ENCODE measurements at regions not wholly inside any gene's neighbourhood (a gene's known extent, or its start where the extent isn't known, plus 50 kb on each side); places are given as distances from the start of the nearest gene placed in this dataset.

- no peak for DNase-seq
These were observed 382.1 kb upstream of the TBL1XR1 start for GRCh38 chr3:177579419-177579818.

DNA sequence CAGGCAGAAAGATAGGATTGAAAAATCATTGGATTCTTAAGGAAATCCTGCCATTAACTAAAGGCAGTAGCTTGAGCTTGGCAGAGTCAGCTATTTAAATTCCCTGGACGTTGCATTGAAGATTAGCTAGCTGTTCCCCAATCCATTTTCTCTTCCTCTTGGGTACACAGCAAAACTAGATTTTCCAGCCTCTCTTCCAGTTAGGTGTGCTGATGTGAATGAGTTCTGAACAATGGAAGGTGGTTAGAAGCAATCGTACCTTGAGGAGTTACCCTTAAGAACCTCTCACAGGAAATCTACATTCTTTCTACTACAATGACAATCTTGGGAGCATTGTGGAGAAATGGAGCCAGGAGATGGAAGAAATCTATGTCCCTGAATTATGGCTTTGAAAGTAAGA lies 383.2 kb upstream of the TBL1XR1 start:
- DNase-seq, result no peak

DNA sequence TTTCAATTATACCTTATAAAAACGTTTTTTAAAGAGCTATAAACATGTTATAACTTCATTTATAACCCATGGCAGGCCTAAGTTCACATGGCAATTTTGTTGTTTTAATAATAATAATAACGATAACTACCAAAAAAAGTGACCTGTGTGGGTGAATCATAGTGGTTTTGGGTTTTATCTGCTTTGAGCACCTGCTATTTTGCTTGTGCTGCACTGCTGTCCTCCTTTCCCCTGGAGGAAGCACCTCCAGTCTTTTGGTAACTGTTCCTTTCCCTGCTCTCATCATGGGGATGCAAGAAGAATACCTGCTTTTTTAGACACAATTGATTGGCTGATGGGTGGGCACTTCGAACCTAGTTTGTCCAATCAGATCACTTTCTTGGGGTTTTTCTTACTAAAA lies 388.0 kb upstream of the TBL1XR1 start:
- no peak for DNase-seq

DNA sequence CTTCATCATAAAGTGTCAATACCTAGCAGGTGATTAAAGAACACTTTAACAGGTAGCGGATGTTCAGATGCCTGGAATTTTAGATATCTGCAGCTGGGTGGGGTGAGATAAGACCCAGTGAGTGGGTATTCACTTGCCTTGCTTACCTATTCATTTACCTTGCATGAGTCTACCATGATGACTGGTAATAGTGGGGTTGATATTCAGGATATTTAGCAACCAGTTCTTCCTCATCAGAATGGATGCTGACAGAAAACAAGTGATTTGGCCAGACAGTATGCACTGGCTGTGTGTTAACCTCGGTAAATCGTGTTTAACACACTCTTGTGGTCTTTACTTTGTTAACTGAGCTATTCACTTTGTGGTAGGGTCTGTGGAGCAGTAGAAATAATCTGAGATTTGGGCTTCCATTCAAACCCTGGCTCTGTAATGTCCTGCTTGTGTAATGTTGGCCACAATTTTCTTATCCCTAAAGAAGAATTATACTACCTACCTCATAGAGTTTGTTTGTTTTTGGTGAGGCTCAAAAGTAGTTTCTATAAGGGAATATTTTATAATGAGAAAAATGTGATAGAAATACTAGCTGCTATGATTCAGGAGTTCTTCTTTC lies 391.9 kb upstream of the TBL1XR1 start:
- DNase-seq, result peak; percentile 65

- DNase-seq, result peak; percentile 98
These were observed 392.7 kb upstream of the TBL1XR1 start for GRCh38 chr3:177589911-177590381.

DNA sequence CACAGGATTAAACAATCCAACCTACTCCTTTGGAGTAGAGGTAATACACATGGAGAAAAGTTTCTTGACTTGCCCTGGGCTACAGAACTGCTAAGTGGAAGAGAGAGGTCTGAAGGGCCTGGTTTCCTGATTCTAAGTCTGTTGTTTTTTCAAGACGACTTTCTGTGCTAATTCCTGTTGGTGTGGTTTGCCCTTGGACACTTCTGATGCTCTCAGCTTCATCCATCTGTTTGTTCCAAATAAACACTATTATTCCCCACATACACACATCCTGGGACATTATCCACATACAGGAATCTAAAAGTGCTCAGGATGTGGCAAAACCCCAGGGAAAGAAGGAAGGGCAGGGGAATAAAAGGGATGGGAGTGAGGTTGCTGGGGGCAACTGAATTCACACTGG lies 393.5 kb upstream of the TBL1XR1 start:
- no peak for DNase-seq

DNA sequence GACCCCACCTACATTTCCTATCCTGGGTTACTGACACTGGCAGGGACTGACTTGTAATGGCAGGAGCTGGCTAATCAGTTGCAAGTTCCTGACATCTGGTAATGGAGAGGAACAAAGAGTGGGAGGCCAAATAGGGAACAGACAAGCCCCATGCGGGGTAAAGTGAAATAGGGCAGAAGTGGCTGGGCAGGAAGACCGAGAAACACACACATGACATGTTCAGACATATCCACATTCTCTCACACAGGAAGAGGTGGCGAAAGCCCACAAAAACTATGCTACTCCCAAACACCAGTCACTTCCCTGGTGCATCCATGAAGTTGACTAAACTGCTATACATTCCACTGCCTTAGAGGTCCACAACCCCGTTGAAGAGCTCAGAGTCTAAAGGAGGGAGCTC lies 394.1 kb upstream of the TBL1XR1 start:
- DNase-seq, result peak; percentile 63

DNA sequence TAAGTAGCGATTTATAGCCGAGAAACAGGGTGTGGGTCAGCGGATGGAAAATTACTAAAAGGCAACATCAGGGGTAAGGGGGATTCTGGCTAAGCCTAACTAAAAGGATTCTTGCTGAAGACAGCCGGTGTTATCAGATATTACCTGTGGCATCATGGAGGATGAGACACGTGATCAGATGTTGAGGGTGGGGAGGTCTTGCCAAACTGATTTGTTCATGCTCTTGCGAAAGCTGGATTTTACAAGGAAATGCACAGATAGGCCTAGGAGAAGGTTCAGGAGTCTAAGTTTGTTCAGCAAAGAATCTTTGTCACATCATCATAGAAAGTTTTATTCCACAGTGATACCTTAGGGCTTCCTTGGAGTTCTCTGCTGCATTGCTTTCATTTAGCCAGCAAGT lies 396.8 kb upstream of the TBL1XR1 start:
- no peak for DNase-seq

- peak; percentile 64 for DNase-seq
These were observed 398.4 kb upstream of the TBL1XR1 start for GRCh38 chr3:177595530-177596188.

GRCh38 chr3:177596248-177596815 lies 399.1 kb upstream of the TBL1XR1 start:
- no peak for DNase-seq

DNA sequence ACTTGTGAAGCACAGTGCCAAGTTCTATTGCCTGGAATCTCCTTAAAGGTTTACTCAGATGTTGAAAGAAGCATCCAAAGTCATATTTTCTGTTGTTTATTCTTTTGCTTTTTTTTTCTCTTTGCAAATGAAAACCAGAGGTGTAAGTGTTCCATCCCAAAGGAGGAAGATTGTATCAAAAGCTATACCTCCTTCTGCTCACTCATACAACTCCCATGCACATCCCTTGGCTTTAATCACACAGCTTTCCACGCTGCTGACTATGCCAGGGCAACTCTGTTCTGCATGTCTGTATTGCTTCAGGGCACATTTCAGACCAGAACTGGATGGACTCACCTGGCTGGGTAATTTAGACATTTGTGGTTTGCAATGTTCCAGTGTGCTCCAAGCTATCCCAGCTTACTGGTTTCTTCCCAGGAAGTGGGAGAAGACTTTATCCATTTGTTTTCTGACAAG lies 399.6 kb upstream of the TBL1XR1 start:
- no peak for DNase-seq

DNA sequence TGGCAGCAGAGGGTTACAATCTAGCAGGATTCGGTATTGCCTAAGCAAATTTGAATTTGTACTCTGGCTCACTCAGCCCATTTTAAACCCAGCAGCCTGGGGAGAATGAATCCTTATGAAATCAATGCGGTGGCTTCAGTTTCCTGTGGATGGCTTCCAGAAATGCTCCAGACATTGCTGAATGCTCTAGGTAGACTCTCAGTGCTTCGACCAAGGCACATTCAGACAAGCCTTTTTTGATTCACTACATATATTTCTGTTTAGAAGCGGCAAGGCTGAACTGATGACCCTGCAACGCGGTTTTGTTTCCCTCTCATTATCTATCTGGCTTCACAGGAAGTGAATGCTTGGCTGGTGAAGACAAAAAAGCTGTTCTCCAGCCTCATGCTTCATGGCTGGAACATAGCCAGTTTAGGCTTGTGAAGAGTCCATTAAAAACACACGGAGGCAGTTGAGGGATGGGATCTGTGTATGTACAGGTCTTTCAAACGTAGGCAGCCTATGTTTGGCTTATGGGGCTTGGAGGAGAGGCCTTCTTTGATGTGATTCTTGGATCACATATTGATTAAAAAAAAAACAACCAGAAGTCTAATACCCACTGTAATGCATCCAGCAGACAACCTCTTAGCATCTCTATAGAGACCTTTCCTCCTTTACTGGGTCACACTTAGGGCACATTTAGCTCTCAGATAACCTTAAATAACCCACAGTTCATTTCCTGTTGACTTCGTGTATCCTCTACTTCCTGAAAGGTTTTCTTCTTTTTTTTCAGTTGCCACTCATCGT lies 400.2 kb upstream of the TBL1XR1 start:
- DNase-seq, result peak; percentile 97

DNA sequence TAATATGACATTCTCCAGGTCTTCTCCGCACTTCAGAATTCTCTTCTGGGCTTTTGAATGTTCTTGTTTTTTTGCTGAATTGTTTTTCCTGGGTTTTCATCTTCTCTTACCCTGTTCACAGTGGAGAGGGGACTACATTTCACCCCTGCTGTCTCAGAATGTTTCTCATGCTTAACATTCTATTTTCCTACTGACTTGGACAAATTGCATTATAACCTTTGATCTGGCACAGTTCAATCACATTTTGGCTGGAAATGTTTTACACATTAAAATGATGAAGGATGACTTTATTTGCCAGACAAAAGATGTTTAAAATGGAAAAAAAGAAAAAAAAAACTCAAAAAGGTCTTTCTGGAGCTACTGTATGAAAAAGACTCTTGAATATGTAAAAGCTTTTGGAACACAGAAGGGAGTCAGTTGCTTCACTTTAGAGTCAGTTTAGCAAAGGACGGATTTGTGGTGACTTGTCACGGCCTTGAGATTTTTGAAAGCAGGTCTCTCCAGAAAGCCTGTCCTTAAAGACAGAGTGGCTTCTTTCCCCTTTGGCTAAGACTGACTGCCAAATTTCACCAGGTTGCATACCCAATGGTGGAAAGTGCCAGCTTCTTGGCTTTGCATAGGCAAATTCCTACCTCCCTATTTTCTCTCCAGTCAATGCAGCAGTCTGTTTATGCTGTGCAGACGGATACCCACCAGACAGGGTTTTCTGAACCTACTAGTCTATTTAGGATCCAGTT lies 401.0 kb upstream of the TBL1XR1 start:
- DNase-seq, result peak; percentile 67

DNA sequence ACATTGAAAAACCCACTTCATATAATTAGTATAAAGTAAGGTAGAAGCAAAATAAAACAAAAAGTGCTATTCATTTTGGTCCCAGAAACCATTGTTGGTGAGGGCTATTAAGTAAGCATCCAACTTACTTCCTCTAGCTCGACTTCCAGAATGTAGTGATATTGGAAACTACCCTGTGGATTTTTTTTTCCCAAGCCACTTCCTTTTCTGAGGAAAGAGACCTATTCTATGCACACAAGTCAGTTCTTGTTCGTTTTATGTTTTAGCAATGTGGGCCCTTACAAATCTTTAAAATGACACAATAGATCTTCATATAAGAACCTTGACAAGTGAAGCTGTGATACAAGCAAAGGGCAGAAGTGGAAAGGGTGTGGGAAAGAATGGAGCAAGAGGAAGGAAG lies 402.0 kb upstream of the TBL1XR1 start:
- DNase-seq, result no peak

DNA sequence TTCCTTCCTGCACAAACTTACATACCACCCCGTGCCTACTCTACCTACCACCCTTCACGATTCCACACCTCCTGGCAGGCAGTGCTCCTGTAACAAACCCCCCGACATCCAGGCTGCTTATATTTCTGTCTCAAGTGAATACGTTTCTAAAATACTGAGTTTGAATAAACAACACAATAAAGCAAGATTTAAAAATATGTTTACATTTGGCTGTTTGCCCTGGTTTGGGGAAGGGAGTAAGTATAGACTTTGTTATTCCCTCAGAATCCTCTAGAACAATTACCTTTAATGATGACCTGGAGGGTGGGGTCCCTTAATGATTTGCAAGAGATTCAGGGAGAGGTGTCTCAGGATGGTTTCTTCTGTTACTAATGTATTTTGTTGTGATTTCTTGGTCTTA lies 402.6 kb upstream of the TBL1XR1 start:
- no peak for DNase-seq

DNA sequence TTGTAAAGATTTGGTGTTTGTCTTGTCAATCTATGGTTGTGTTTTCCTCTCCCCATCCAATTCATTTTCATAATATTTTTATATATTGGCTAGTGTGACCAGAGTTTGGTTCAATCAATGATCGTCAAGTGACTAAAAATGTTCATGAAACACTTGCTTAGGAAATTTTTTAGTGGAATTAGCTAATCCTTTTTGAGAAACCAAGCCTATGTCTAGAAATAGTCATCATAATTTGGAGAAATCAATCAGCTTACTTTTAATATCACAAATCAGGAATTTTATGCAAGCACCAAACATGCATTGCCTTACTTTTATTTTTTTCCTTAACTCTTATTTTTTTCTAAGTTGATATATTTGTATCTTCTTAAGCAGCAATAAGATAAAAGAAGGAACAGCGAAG lies 403.1 kb upstream of the TBL1XR1 start:
- no peak for DNase-seq

GRCh38 chr3:177601152-177601551 lies 403.9 kb upstream of the TBL1XR1 start:
- no peak for DNase-seq

DNA sequence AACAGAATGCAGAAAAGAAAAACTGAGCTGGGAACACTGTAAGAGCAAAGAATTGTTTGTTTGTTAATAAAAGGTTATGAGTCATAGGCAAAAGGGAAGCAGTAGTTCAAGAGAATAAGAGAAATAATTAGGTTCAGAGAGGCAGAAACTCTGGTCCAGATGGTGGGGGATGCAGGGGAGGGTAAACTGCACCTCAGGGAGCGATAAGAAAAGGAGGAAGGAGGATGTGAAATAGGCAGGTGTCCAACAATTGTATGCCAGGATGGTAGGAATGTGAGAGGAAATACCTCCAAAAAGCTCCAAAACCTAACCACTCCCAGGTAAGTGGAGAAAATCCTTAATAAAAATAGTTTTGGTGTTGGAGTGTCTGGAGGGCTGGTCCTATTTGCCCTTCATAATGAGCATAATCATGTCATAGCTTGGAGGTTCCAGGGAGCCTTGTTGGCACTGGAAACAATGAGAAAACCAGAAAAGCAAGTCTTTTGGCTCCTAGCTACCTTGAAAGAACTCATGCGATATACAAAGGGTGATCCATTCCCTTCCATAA lies 405.4 kb upstream of the TBL1XR1 start:
- DNase-seq, result no peak

GRCh38 chr3:177603148-177603603 lies 405.9 kb upstream of the TBL1XR1 start:
- DNase-seq, result peak; percentile 67

DNA sequence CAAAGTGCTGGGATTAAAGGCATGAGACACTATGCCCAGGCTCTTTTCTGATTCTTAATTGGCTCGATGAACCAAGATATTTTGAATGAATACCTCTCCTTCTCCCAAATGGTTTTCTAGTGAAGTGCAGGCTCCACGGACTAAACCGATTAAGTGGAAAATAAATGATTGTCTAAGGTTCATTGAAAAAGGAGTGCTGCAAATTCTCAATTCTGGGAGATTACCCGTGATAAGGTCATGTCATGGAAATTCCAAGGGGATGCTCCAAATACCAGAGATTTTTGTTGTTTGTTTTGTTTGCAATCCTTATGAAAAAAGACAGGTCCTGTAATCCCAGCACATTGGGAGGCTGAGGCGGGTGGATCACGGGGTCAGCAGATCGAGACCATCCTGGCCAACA lies 406.9 kb upstream of the TBL1XR1 start:
- no peak for DNase-seq

GRCh38 chr3:177606891-177607290 lies 409.6 kb upstream of the TBL1XR1 start:
- no peak for DNase-seq

DNA sequence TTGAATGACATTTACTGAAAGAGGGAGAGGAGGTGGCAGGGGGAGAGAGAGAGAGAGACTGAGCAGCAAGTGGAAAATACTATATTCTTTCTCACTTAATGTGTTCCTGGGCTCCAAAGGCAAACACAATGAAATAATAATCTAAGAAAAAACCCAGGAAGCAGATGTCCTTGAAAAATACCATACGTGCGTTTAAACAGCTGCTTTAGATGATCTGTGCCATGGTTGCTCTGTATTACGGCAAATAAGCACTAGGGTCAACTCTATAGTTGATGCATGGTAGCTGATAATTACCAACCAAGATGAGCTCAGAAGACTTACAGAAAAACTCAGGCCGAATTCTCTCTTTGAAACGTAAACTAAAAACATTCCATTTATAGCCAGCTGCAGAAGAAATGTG lies 410.3 kb upstream of the TBL1XR1 start:
- no peak for DNase-seq

DNA sequence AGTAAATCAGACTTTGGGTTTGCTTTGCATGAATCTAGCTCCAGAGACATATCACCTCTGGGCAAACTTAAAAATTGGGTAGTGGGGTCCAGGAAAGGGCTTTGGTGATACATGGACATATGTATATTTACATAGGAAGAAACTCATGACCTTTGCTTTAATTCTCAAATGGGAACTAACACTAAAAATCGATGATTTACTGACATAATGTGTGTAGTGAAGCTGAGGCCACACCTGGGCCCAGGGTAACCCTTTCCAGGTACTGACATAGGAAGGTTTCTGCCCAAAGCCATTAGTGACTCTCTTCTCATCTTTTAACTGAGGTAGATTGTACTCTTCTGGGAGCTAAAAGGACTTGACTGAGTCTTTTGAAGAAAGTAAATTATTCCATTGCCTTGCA lies 411.2 kb upstream of the TBL1XR1 start:
- DNase-seq, result no peak
